LNCaP clone FGC (cell line): ENCODE measurements at regions not wholly inside any gene's neighbourhood (a gene's known extent, or its start where the extent isn't known, plus 50 kb on each side); places are given as distances from the start of the nearest gene placed in this dataset.

Experiments
- DNase-seq: peaks from one replicate; pipeline ENCODE4 v3.0.0-alpha.2; 2011; ENCODE audit warnings: low read depth
- H3K4me3 ChIP-seq: 2 replicates; pipeline ENCODE4 v1.5.1; 2011; ENCODE audit warnings: mild to moderate bottlenecking, low read depth, low read length, control low read depth
- CTCF ChIP-seq: IDR thresholded peaks from 2 replicates; pipeline ENCODE4 v1.5.1; 2012; ENCODE audit warnings: mild to moderate bottlenecking; ENCODE audit not compliant: control insufficient read depth, insufficient read depth; ENCODE audit errors: extremely low read depth

- TF ChIP-seq CTCF: no peak
- H3K4me3 ChIP-seq: no peak overlapping the region
- no peak for DNase-seq
These were observed 174.2 kb upstream of the ZNF32 start for GRCh38 chr10:43822631-43823580.

GRCh38 chr10:43821103-43821502 lies 172.4 kb upstream of the ZNF32 start:
- no peak for TF ChIP-seq CTCF
- H3K4me3 ChIP-seq: no peak overlapping the region
- DNase-seq: no peak

GRCh38 chr10:43820663-43821062 lies 172.0 kb upstream of the ZNF32 start:
- H3K4me3 ChIP-seq: no peak overlapping the region
- no peak for TF ChIP-seq CTCF
- no peak for DNase-seq

GRCh38 chr10:43819464-43820230 lies 171.0 kb upstream of the ZNF32 start:
- DNase-seq: no peak
- no peak for TF ChIP-seq CTCF
- no peak overlapping the region for H3K4me3 ChIP-seq

GRCh38 chr10:43818687-43819086 lies 170.0 kb upstream of the ZNF32 start:
- H3K4me3 ChIP-seq: no peak overlapping the region
- TF ChIP-seq CTCF: no peak
- no peak for DNase-seq

- TF ChIP-seq CTCF: no peak
- H3K4me3 ChIP-seq: no peak overlapping the region
- no peak for DNase-seq
These were observed 168.7 kb upstream of the ZNF32 start for GRCh38 chr10:43817368-43817767.
